Heart left ventricle (tissue), 13 donors: ENCODE measurements at regions not wholly inside any gene's neighbourhood (a gene's known extent, or its start where the extent isn't known, plus 50 kb on each side); places are given as distances from the start of the nearest gene placed in this dataset.

Source experiments
- POLR2A ChIP-seq, 2 donors: fragments of 450-650 bp; IDR thresholded peaks; one replicate each; pipeline ENCODE4 v1.6.1; 2017; ENCODE audit warnings: antibody characterized with exemption in 2 of 2, mild to moderate bottlenecking in 2 of 2, moderate library complexity in 2 of 2
- TF ChIP-seq, protein P1 (sequence below), 12 donors: fragments of 200-600 bp; sonication (generic) in 4 of 12; IDR thresholded peaks; one replicate each; pipeline versions ENCODE4 v1.5.0 to v1.8.0; 2018 to 2022; ENCODE audit warnings: antibody characterized with exemption in 12 of 12, mild to moderate bottlenecking in 5 of 12
- donor health status: ischemic (EF 13 %, LVEDD 7.1; RV severe dilation, severe dysfunction).
- donor health status: DM: no; HTN: yes; CAD: no.
- donor health status: DM: no; HTN: no; CAD: no.
- donor health status: ischemic (EF 25% LVEDD 6.9; RV normal size, moderate dysfunction).
- donor health status: ischemic (EF 25% LVEDD 5.7; RV mildly dilated, moderate dysfunction).
- donor health status: ischemic (EF 35%, LVEDD 5.7; RV mildly dilated, moderate dysfunction).
- donor health status: nonischemic (EF 11% LVEDD 7.7; RV severe dilation, severe dysfunction).
- donor health status: DM: yes; HTN: yes; CAD: no.
- donor health status: PGD.
- donor health status: ischemic (EF 29% LVEDD 5.4; RV normal size, mild dysfunction).
- donor health status: nonischemic (EF 23%, LVEDD 6.1; RV moderate dilation, normal function).

DNA sequence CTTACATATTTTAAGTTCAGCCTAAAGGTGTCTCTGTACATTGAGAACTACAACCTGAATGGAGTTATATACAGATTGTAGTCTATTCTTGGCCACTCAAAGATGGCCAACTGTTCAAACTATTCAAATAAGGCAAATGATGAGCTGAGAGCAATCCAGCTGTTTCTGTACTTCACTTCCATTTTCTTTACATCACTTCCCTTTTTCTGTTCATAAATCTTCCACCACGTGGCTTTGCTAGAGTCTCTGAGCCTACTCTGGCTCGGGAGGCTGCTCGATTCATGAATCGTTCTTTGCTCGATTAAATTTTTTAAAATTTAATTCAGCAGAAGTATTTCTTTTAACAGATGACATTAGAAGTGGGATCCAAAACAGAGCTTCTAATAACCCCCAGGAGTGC is 879.7 kb downstream of the GALC start:
- TF ChIP-seq POLR2A (IDR thresholded peaks at IDR 0.05) = no peak
- TF ChIP-seq, protein P1, sequence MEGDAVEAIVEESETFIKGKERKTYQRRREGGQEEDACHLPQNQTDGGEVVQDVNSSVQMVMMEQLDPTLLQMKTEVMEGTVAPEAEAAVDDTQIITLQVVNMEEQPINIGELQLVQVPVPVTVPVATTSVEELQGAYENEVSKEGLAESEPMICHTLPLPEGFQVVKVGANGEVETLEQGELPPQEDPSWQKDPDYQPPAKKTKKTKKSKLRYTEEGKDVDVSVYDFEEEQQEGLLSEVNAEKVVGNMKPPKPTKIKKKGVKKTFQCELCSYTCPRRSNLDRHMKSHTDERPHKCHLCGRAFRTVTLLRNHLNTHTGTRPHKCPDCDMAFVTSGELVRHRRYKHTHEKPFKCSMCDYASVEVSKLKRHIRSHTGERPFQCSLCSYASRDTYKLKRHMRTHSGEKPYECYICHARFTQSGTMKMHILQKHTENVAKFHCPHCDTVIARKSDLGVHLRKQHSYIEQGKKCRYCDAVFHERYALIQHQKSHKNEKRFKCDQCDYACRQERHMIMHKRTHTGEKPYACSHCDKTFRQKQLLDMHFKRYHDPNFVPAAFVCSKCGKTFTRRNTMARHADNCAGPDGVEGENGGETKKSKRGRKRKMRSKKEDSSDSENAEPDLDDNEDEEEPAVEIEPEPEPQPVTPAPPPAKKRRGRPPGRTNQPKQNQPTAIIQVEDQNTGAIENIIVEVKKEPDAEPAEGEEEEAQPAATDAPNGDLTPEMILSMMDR (IDR thresholded peaks at IDR 0.05) = no peak
